Esophagus squamous epithelium (tissue), 5 donors: ENCODE measurements at regions not wholly inside any gene's neighbourhood (a gene's known extent, or its start where the extent isn't known, plus 50 kb on each side); places are given as distances from the start of the nearest gene placed in this dataset.

Experiments used
- DNase-seq: peaks from one replicate; lab custom pipeline; 2025; lab: John Stamatoyannopoulos, UW
- H3K27ac ChIP-seq, 4 donors: fragments of 200-600 bp; sonication (generic); one replicate each; pipeline ENCODE4 v1.5.1; 2016 to 2019; ENCODE audit warnings: mild to moderate bottlenecking in 1 of 4
- H3K27me3 ChIP-seq, 4 donors: fragments of 200-600 bp; sonication (generic); 1 replicate in 3 of 4; 2 replicates in 1 of 4; pipeline versions ENCODE4 v1.5.1 to v1.6.0; 2017 to 2021; ENCODE audit warnings: antibody characterized with exemption in 1 of 4
- H3K36me3 ChIP-seq, 3 donors: fragments of 200-600 bp; sonication (generic); one replicate each; pipeline ENCODE4 v1.5.1; 2016 to 2019
- H3K4me1 ChIP-seq, 3 donors: fragments of 200-600 bp; sonication (generic); one replicate each; pipeline ENCODE4 v1.5.1; 2017 to 2019
- H3K4me3 ChIP-seq, 4 donors: fragments of 200-600 bp; sonication (generic); 1 replicate in 3 of 4; 2 replicates in 1 of 4; pipeline ENCODE4 v1.5.1; 2016 to 2019; ENCODE audit warnings: mild to moderate bottlenecking in 2 of 4, moderate library complexity in 1 of 4
- H3K9me3 ChIP-seq, 3 donors: fragments of 200-600 bp; sonication (generic); one replicate each; pipeline ENCODE4 v1.5.1; 2016 to 2019
- POLR2A ChIP-seq, 4 donors: fragments of 450-650 bp; IDR thresholded peaks; one replicate each; pipeline ENCODE4 v1.6.1; 2017; ENCODE audit warnings: antibody characterized with exemption in 4 of 4, mild to moderate bottlenecking in 4 of 4, moderate library complexity in 3 of 4
- WGBS, 2 donors: methylation state at CpG; one replicate each; pipeline ENCODE4 v1.1.5; 2018; 5-methylcytosine and 5-hydroxymethylcytosine counted together
- intact Hi-C: fragments of 100-400 bp; cut with DNase I; formaldehyde crosslinking; loops from one replicate; pipeline ENCODE4 v1.15.0; 2022
- TF ChIP-seq, protein P1 (sequence below), 6 experiments: fragments of 450-650 bp in 4 of 6; fragments of 200-600 bp in 2 of 6; sonication (generic) in 2 of 6; IDR thresholded peaks; one replicate each; pipeline ENCODE4 v1.5.1; 2016 to 2019; ENCODE audit warnings: antibody characterized with exemption in 6 of 6, mild to moderate bottlenecking in 4 of 6, moderate library complexity in 4 of 6
- donor health status: DM: yes; HTN: yes; CAD: no.

DNA sequence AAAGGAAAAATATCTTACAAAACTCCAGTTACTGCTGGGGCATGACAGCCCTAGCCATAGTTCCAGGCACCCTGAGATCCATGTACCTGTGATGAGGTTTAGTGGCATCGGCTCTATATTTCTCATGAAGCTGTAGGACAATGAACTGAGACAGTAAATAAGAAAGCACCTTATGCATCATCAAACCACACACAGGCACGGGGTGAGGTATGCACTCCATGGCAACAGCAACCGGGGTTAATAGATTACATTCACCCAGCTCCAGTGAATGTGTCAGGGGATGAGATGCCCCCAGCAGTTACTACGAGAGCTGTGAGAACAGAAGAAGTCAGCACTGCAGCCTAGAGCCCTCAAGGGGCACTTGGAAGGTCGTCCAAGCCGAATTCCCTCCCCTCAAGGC, 162.0 kb upstream of the S1PR3 start:
- TF ChIP-seq, protein P1, sequence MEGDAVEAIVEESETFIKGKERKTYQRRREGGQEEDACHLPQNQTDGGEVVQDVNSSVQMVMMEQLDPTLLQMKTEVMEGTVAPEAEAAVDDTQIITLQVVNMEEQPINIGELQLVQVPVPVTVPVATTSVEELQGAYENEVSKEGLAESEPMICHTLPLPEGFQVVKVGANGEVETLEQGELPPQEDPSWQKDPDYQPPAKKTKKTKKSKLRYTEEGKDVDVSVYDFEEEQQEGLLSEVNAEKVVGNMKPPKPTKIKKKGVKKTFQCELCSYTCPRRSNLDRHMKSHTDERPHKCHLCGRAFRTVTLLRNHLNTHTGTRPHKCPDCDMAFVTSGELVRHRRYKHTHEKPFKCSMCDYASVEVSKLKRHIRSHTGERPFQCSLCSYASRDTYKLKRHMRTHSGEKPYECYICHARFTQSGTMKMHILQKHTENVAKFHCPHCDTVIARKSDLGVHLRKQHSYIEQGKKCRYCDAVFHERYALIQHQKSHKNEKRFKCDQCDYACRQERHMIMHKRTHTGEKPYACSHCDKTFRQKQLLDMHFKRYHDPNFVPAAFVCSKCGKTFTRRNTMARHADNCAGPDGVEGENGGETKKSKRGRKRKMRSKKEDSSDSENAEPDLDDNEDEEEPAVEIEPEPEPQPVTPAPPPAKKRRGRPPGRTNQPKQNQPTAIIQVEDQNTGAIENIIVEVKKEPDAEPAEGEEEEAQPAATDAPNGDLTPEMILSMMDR (IDR thresholded peaks at IDR 0.05), result no peak
- TF ChIP-seq POLR2A (IDR thresholded peaks at IDR 0.05), result no peak
- DNase-seq, result no peak
- Histone ChIP-seq H3K4me3 (no peak overlapping the region), H3K9me3 (no peaks in the 10 kb centered on the region), H3K27ac (no peak overlapping the region), H3K27me3 (peaks cover 0 to 37% (median 0%) of the 10 kb centered on the region in 4 donors), H3K36me3 (no peaks in the 10 kb centered on the region), H3K4me1 (peaks cover 0 to 6% (median 0%) of the 10 kb centered on the region in 3 donors)
- intact Hi-C loops, result no loop called here
- 62 to 85% methylated on average over 6 of the region's 6 CpGs for WGBS, 2 donors

DNA sequence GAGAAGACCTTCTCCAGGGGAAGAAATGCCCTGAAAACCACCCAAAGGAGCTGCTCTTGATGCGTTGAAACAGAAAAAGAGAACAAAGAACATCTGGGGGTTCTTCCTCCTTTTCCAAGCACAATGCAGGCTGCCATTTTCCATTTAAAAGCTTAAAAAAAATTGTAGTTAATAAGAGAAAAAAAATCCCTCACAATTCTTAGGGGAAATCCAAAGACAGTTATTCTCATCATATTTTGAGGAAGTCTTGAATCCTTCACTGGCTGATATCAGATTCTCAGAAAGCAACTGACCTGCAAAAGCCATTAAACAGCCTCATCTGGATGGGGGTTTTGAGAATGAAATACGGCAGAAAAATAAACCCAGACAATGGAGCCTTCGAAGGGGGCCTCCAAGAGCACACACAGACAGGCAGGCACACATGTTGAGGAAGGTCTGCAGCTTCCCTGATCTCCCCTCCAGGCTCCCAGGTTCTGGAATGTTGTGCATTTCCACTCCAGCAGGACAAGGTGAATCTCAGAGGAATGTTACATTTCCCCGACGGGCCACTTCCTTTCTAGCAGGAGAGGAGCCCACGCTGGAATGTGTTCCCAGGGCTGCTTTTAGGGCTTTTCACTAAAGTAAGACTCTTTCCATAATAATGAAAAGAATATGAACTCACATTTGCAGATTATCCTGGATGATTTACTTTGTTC, 159.4 kb upstream of the S1PR3 start:
- TF ChIP-seq, protein P1 (IDR thresholded peaks at IDR 0.05), result no peak
- no peak for TF ChIP-seq POLR2A (IDR thresholded peaks at IDR 0.05)
- intact Hi-C loops, result no loop called here
- WGBS, 2 donors, result 64 to 74% methylated on average over 6 of the region's 6 CpGs
- no peaks in the 10 kb centered on the region for H3K36me3 ChIP-seq
- no peak overlapping the region for H3K27ac ChIP-seq
- H3K27me3 ChIP-seq, result peaks cover 0 to 19% (median 0%) of the 10 kb centered on the region in 4 donors
- no peaks in the 10 kb centered on the region for H3K9me3 ChIP-seq
- no peak for DNase-seq
- peaks cover 0 to 14% (median 6%) of the 10 kb centered on the region in 3 donors for H3K4me1 ChIP-seq
- no peak overlapping the region for H3K4me3 ChIP-seq

DNA sequence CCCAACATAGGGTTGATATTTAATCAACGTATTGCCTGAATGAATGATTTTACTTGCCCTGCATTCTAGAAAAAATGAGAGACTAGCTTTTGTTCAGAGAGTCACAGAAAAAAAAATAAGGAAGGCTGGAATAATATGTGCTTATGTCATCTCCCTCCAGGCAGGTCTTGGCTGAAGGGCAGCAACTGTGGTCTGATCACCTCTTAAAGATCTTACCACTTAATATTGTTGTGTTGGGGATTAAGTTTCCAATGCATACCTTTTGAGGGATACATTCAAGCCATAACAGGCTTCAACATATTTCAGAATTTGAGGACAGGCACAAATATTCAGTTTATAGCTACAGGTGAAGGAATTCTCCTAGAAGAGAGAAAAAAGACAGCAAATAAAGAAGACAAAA, 157.3 kb upstream of the S1PR3 start:
- DNase-seq, result no peak
- H3K27me3 ChIP-seq, result peaks cover 0 to 8% (median 0%) of the 10 kb centered on the region in 4 donors
- H3K4me1 ChIP-seq, result peaks cover 0 to 8% (median 6%) of the 10 kb centered on the region in 3 donors
- no peaks in the 10 kb centered on the region for H3K36me3 ChIP-seq
- no peaks in the 10 kb centered on the region for H3K9me3 ChIP-seq
- no peak overlapping the region for H3K4me3 ChIP-seq
- 43 to 44% methylated on average over 1 of the region's 1 CpG for WGBS, 2 donors
- intact Hi-C loops, result no loop called here
- TF ChIP-seq, protein P1 (IDR thresholded peaks at IDR 0.05), result no peak
- TF ChIP-seq POLR2A (IDR thresholded peaks at IDR 0.05), result no peak
- H3K27ac ChIP-seq, result no peak overlapping the region

DNA sequence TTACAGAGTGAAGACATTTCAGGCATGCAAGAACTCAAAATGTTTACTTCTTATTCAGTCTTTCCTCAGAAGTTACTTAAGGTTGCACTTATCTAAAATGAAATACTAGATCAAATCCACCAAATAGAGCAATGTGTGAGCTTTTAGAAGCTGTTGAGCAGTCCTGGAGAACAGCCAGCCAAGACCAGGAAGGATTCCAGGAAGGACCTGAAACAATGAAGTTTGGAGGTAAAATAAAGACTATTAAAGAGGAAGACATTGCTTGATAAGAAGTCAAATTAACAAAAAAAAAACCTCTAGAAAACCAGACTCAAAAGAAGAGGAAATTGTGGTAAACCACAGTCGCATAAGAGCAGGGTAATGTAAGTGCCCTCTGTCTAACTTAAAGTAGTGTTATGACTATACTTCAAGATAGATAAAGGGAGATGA, 156.2 kb upstream of the S1PR3 start:
- H3K9me3 ChIP-seq, result no peaks in the 10 kb centered on the region
- H3K27ac ChIP-seq, result no peak overlapping the region
- H3K4me1 ChIP-seq, result peaks cover 0 to 8% (median 6%) of the 10 kb centered on the region in 3 donors
- TF ChIP-seq POLR2A (IDR thresholded peaks at IDR 0.05), result no peak
- TF ChIP-seq, protein P1 (IDR thresholded peaks at IDR 0.05), result no peak
- DNase-seq, result no peak
- intact Hi-C loops, result no loop called here
- H3K4me3 ChIP-seq, result no peak overlapping the region
- no peaks in the 10 kb centered on the region for H3K36me3 ChIP-seq
- H3K27me3 ChIP-seq, result peaks cover 0 to under 1% (median 0%) of the 10 kb centered on the region in 4 donors
- 47 to 85% methylated on average over 1 of the region's 1 CpG for WGBS, 2 donors

DNA sequence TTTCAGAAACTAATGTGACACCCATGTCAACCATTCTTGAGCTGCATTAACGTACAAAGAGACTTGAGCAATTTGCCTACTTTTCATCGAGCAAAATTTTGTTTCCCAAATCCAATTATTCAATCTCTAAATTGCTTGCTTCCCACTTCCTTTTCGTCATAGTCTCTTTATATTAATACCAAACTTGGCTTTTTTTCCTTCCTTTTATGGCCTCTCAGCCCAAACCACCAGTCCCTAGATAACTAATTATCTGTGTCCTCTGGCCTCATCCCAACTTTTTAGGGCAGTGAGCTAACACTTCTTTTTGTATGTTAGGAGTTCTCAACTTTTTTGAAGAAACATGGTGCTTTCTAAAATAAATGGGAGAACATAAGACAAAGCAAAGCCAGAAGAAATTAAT, 155.5 kb upstream of the S1PR3 start:
- H3K27ac ChIP-seq, result no peak overlapping the region
- no peak for DNase-seq
- H3K36me3 ChIP-seq, result no peaks in the 10 kb centered on the region
- H3K4me1 ChIP-seq, result peaks cover 0 to 8% (median 6%) of the 10 kb centered on the region in 3 donors
- no peaks in the 10 kb centered on the region for H3K27me3 ChIP-seq
- no peak overlapping the region for H3K4me3 ChIP-seq
- TF ChIP-seq, protein P1 (IDR thresholded peaks at IDR 0.05), result no peak
- TF ChIP-seq POLR2A (IDR thresholded peaks at IDR 0.05), result no peak
- H3K9me3 ChIP-seq, result no peaks in the 10 kb centered on the region
- WGBS, 2 donors, result 48 to 61% methylated on average over 3 of the region's 3 CpGs
- intact Hi-C loops, result no loop called here
